K562 (cell line): ENCODE measurements at regions not wholly inside any gene's neighbourhood (a gene's known extent, or its start where the extent isn't known, plus 50 kb on each side); places are given as distances from the start of the nearest gene placed in this dataset.

Experiments
- ATAC-seq: fragments of 200-7000 bp; cut with Tn5 transposase; 3 replicates; pipeline ENCODE4 v1.9.1; 2020; ENCODE audit warnings: moderate library complexity
- BruUV-seq: library from RNA; stranded (reverse); fragments of 400-500 nt; replicated peaks from 2 replicates; lab custom pipeline; 2021; lab: Mats Ljungman, UMichigan
- CTCF ChIA-PET: fragments of 300-600 bp; formaldehyde crosslinking; extraction: SDS; loops from one replicate; lab custom pipeline; 2021; ENCODE audit warnings: low intra/inter-chr PET ratio; lab: Yijun Ruan, JAX
- POLR2A ChIA-PET: fragments of 300-600, 350-650 bp; sonication (Branson Sonifier 250); formaldehyde crosslinking; extraction: SDS; loops from one replicate; lab custom pipeline; 2021; ENCODE audit warnings: antibody characterized with exemption, inconsistent platforms; lab: Yijun Ruan, JAX
- DNase-seq, 4 experiments: peaks; one replicate each; pipeline versions ENCODE4 v3.0.0 to v3.0.0-alpha.2; 2011 to 2018; ENCODE audit warnings: low spot score in 3 of 4, mixed read lengths in 3 of 4; ENCODE audit errors: extremely low read depth in 1 of 4
- FAIRE-seq: peaks from 2 replicates; lab custom pipeline; 2011; peaks lifted over from hg19 to GRCh38; lab: Jason Lieb, UNC
- H2AFZ ChIP-seq: 2 replicates; pipeline ENCODE4 v1.6.0; 2011; ENCODE audit warnings: low read depth, low read length, control low read depth, inconsistent platforms
- H3K27ac ChIP-seq: fragments of 200-600 bp; 3 replicates; pipeline ENCODE4 v1.8.0; 2011; ENCODE audit warnings: low read depth, mild to moderate bottlenecking, control low read depth, inconsistent platforms, low read length, moderate library complexity, mixed read lengths; ENCODE audit errors: extremely low read depth
- H3K27me3 ChIP-seq, 2 experiments: fragments of 300-600 bp in 1 of 2; 2 replicates in 1 of 2; 3 replicates in 1 of 2; pipeline versions ENCODE4 v1.6.0 to v1.8.0; 2011; ENCODE audit warnings: inconsistent platforms in 2 of 2, low read length in 2 of 2, mild to moderate bottlenecking in 1 of 2, mixed read lengths in 1 of 2, moderate library complexity in 1 of 2; ENCODE audit not compliant: control insufficient read depth in 2 of 2, insufficient read depth in 2 of 2
- H3K36me3 ChIP-seq: fragments of 300-600 bp; 3 replicates; pipeline ENCODE4 v1.8.0; 2011; ENCODE audit warnings: mild to moderate bottlenecking, low read length, inconsistent platforms; ENCODE audit not compliant: control insufficient read depth, insufficient read depth
- H3K4me1 ChIP-seq, 2 experiments: fragments of 200-600 bp in 1 of 2; replicated peaks in 1 of 2; 2 replicates in 1 of 2; 3 replicates in 1 of 2; pipeline versions ENCODE4 v1.5.1 to v1.8.0; 2011; ENCODE audit warnings: inconsistent platforms in 2 of 2, low read length in 2 of 2, mild to moderate bottlenecking in 1 of 2, mixed read lengths in 1 of 2, moderate library complexity in 1 of 2; ENCODE audit not compliant: control insufficient read depth in 2 of 2, insufficient read depth in 2 of 2
- H3K4me2 ChIP-seq: 2 replicates; pipeline ENCODE4 v1.6.1; 2011; ENCODE audit warnings: low read length, control low read depth, inconsistent platforms, mixed read lengths; ENCODE audit not compliant: insufficient read depth
- H3K4me3 ChIP-seq: fragments of 200-600 bp; sonication (generic), shearing (Covaris generic); 2 replicates; pipeline ENCODE4 v1.5.1; 2016; ENCODE audit warnings: control low read depth, inconsistent platforms
- H3K79me2 ChIP-seq: fragments of 200-600 bp; 3 replicates; pipeline ENCODE4 v1.8.0; 2011; ENCODE audit warnings: low read length, inconsistent platforms; ENCODE audit not compliant: control insufficient read depth, insufficient read depth
- H3K9ac ChIP-seq, 2 experiments: 2 replicates each; pipeline versions ENCODE4 v1.6.0 to v1.6.1; 2011; ENCODE audit warnings: low read depth in 2 of 2, low read length in 2 of 2, control low read depth in 1 of 2, inconsistent platforms in 1 of 2, mild to moderate bottlenecking in 1 of 2, mixed read lengths in 1 of 2; ENCODE audit not compliant: insufficient read depth in 1 of 2
- H3K9me1 ChIP-seq: one replicate; pipeline ENCODE4 v1.6.0; 2011; ENCODE audit warnings: inconsistent platforms, mild to moderate bottlenecking, low read length, moderate library complexity; ENCODE audit not compliant: control insufficient read depth, insufficient read depth
- H3K9me3 ChIP-seq: replicated peaks from 2 replicates; pipeline ENCODE4 v1.5.1; 2011; ENCODE audit warnings: low read depth, low read length, inconsistent platforms; ENCODE audit not compliant: control insufficient read depth, insufficient read depth
- H4K20me1 ChIP-seq: replicated peaks from 2 replicates; pipeline ENCODE4 v1.6.1; 2011; ENCODE audit warnings: low read length, inconsistent platforms, mixed read lengths; ENCODE audit not compliant: control insufficient read depth, insufficient read depth
- CREM ChIP-seq: IDR thresholded peaks from 2 replicates; pipeline ENCODE4 v1.6.1; 2014; ENCODE audit warnings: antibody characterized with exemption, low read depth
- HLTF ChIP-seq: fragments of 450-650 bp; IDR thresholded peaks from 2 replicates; pipeline ENCODE4 v1.6.1; 2016
- HMG20B ChIP-seq: fragments of 250-450 bp; sonication (Bioruptor Pico); IDR thresholded peaks from 2 replicates; pipeline ENCODE4 v1.5.0; 2021; ENCODE audit warnings: mild to moderate bottlenecking
- HNRNPH1 ChIP-seq: fragments of 200-400 bp; formaldehyde crosslinking; optimal IDR thresholded peaks from 2 replicates; pipeline ENCODE3; 2017; ENCODE audit warnings: low read depth, mild to moderate bottlenecking, low read length, moderate library complexity
- NR1H2 ChIP-seq: sonication (generic); formaldehyde crosslinking; IDR thresholded peaks from 2 replicates; pipeline ENCODE4 v1.4.0; 2020; ENCODE audit warnings: mild to moderate bottlenecking, missing genetic modification reagents
- PML ChIP-seq: IDR thresholded peaks from 2 replicates; pipeline ENCODE4 v1.6.1; 2012; ENCODE audit warnings: low read length, inconsistent platforms
- RB1 ChIP-seq: fragments of 450-650 bp; IDR thresholded peaks from 2 replicates; pipeline ENCODE4 v1.6.1; 2017; ENCODE audit warnings: low read depth, mild to moderate bottlenecking
- SIRT6 ChIP-seq: IDR thresholded peaks from one replicate; pipeline ENCODE4 v1.6.1; 2012; ENCODE audit warnings: low read depth, mild to moderate bottlenecking, control low read depth, inconsistent platforms, low read length, moderate library complexity
- STAT5A ChIP-seq: IDR thresholded peaks from 2 replicates; pipeline ENCODE4 v1.6.1; 2012; ENCODE audit warnings: low read length, inconsistent platforms, borderline replicate concordance
- STAT5B ChIP-seq: fragments of 250-450 bp; sonication (Bioruptor Pico); IDR thresholded peaks from 2 replicates; pipeline ENCODE4 v1.8.0; 2021; ENCODE audit warnings: mild to moderate bottlenecking, inconsistent platforms
- ZNF12 ChIP-seq: sonication (generic); formaldehyde crosslinking; IDR thresholded peaks from 2 replicates; pipeline ENCODE4 v1.4.0; 2020; ENCODE audit warnings: mild to moderate bottlenecking, missing genetic modification reagents
- ZNF146 ChIP-seq: IDR thresholded peaks from one replicate; pipeline ENCODE4 v1.6.1; 2018; ENCODE audit warnings: missing compliant biosample characterization; ENCODE audit not compliant: unreplicated experiment
- ZNF224 ChIP-seq: sonication (generic); formaldehyde crosslinking; IDR thresholded peaks from 2 replicates; pipeline ENCODE4 v1.8.0; 2022; ENCODE audit warnings: mild to moderate bottlenecking, missing genetic modification reagents
- ZNF764 ChIP-seq: fragments of 250-450 bp; sonication (Bioruptor Pico); IDR thresholded peaks from 2 replicates; pipeline ENCODE4 v1.4.0; 2020; ENCODE audit warnings: low read depth, mild to moderate bottlenecking, moderate library complexity
- WGBS: fragments of 100-300 bp; shearing (Covaris generic); methylation state at CpG from one replicate; pipeline ENCODE4 v1.1.6; 2016; ENCODE audit warnings: low coverage, mixed read lengths; ENCODE audit not compliant: insufficient coverage; ENCODE audit errors: missing lambda C conversion rate; 5-methylcytosine and 5-hydroxymethylcytosine counted together
- in situ Hi-C: fragments of 300-500 bp; cut with MboI; formaldehyde crosslinking; loops from 4 replicates; pipeline ENCODE4 v1.15.0; 2018; ENCODE audit warnings: inconsistent platforms, mixed read lengths
- intact Hi-C: fragments of 100-400 bp; cut with micrococcal nuclease; formaldehyde crosslinking; loops from 2 replicates; pipeline ENCODE4 v1.14.2; 2022
- TF ChIP-seq, protein P1 (sequence below): fragments of 250-450 bp; sonication (Bioruptor Pico); IDR thresholded peaks from 2 replicates; pipeline ENCODE4 v1.8.0; 2021; ENCODE audit warnings: moderate library complexity, mild to moderate bottlenecking, inconsistent platforms
- TF ChIP-seq, protein P2 (sequence below): fragments of 450-650 bp; formaldehyde crosslinking; IDR thresholded peaks from 2 replicates; pipeline ENCODE4 v1.4.0; 2022; ENCODE audit warnings: mild to moderate bottlenecking, moderate library complexity
- TF ChIP-seq, protein P3 (sequence below): fragments of 450-650 bp; formaldehyde crosslinking; IDR thresholded peaks from 2 replicates; pipeline ENCODE4 v1.4.0; 2020; ENCODE audit warnings: mild to moderate bottlenecking, moderate library complexity

DNA sequence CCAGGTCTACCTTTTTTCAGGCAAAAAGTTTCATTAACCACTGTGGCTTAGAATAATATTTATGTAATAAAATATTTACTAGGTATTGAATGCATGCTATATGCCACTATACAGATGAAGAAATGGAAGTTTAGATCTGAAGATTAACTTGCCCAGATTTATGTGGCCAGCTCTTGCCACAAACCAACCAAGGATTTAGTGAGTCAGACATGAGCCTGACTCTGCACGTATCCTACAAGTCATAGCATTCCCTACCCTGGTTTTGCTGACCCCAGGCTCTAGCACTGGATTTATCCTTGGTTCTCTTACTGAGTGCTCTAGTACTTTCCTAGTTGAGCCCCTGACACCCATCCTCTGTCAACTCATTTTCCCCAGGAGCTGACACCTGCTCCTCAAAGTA is 75.4 kb downstream of the ANKEF1 start:
- H3K9me3 ChIP-seq: no peaks in the 10 kb centered on the region
- no peak overlapping the region for H3K4me2 ChIP-seq
- ChIA-PET CTCF (no interaction called here), POLR2A (no interaction called here)
- H3K9me1 ChIP-seq: no peaks in the 10 kb centered on the region
- no peak overlapping the region for H3K27ac ChIP-seq
- BruUV-seq: no TSS peak
- H3K27me3 ChIP-seq: no peaks in the 10 kb centered on the region
- DNase-seq (no peak), FAIRE-seq (no peak), ATAC-seq (no peak)
- WGBS: 0% methylated on average over 1 of the region's 1 CpG
- H3K9ac ChIP-seq: no peak overlapping the region
- no peaks in the 10 kb centered on the region for H4K20me1 ChIP-seq
- H3K36me3 ChIP-seq: no peaks in the 10 kb centered on the region
- no peak overlapping the region for H2AFZ ChIP-seq
- no peaks in the 10 kb centered on the region for H3K79me2 ChIP-seq
- in situ Hi-C loops: no loop called here
- H3K4me1 ChIP-seq: no peaks in the 10 kb centered on the region
- no peak for TF ChIP-seq HMG20B (CRISPR knock-in tag)
- TF ChIP-seq, protein P1, sequence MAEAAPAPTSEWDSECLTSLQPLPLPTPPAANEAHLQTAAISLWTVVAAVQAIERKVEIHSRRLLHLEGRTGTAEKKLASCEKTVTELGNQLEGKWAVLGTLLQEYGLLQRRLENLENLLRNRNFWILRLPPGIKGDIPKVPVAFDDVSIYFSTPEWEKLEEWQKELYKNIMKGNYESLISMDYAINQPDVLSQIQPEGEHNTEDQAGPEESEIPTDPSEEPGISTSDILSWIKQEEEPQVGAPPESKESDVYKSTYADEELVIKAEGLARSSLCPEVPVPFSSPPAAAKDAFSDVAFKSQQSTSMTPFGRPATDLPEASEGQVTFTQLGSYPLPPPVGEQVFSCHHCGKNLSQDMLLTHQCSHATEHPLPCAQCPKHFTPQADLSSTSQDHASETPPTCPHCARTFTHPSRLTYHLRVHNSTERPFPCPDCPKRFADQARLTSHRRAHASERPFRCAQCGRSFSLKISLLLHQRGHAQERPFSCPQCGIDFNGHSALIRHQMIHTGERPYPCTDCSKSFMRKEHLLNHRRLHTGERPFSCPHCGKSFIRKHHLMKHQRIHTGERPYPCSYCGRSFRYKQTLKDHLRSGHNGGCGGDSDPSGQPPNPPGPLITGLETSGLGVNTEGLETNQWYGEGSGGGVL: no peak
- TF ChIP-seq CREM: no peak
- TF ChIP-seq HNRNPH1: no peak
- TF ChIP-seq RB1: no peak
- TF ChIP-seq NR1H2: no peak
- TF ChIP-seq, protein P2, sequence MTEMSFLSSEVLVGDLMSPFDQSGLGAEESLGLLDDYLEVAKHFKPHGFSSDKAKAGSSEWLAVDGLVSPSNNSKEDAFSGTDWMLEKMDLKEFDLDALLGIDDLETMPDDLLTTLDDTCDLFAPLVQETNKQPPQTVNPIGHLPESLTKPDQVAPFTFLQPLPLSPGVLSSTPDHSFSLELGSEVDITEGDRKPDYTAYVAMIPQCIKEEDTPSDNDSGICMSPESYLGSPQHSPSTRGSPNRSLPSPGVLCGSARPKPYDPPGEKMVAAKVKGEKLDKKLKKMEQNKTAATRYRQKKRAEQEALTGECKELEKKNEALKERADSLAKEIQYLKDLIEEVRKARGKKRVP (CRISPR knock-in tag): no peak
- no peak for TF ChIP-seq HLTF
- no peak for TF ChIP-seq STAT5A
- no peak for TF ChIP-seq PML
- TF ChIP-seq, protein P3, sequence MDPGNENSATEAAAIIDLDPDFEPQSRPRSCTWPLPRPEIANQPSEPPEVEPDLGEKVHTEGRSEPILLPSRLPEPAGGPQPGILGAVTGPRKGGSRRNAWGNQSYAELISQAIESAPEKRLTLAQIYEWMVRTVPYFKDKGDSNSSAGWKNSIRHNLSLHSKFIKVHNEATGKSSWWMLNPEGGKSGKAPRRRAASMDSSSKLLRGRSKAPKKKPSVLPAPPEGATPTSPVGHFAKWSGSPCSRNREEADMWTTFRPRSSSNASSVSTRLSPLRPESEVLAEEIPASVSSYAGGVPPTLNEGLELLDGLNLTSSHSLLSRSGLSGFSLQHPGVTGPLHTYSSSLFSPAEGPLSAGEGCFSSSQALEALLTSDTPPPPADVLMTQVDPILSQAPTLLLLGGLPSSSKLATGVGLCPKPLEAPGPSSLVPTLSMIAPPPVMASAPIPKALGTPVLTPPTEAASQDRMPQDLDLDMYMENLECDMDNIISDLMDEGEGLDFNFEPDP (CRISPR knock-in tag): no peak
- no peak for TF ChIP-seq SIRT6
- no peak for TF ChIP-seq ZNF224 (CRISPR knock-in tag)
- no peak for TF ChIP-seq ZNF12
- no peak for TF ChIP-seq ZNF146
- no peak for TF ChIP-seq STAT5B (CRISPR knock-in tag)
- no peak for TF ChIP-seq ZNF764
- intact Hi-C loops: no loop called here
- H3K4me3 ChIP-seq: no peak overlapping the region
